NK-92 treated with Interleukin-12 subunit alpha and Interleukin-12 subunit beta, amount 100 ng/mL, for 24 hours (cell line): ENCODE measurements at regions not wholly inside any gene's neighbourhood (a gene's known extent, or its start where the extent isn't known, plus 50 kb on each side); places are given as distances from the start of the nearest gene placed in this dataset.

Source experiments
- DNase-seq: peaks from one replicate; lab custom pipeline; 2025; lab: John Stamatoyannopoulos, UW

DNA sequence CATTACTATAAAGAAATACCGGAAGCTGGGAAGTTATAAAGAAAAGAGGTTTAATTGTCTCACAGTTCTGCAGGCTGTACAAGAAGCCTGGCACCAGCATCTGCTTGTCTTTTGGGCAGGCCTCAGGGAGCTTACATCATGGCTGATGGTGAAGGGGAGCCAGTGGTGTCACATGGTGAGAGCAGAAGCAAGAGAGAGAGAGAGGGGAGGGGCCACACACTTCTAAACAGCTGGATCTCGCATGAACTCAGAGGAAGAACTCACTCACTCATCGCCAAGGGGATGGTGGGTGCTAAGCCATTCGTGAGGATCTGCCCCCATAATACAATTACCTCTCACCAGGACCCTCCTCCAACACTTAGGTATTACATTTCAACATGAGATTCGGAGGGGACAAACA lies 51.8 kb upstream of the ANKRD34C start:
- no peak for DNase-seq

- DNase-seq: no peak
Measured at GRCh38 chr15:79222808-79223207, 59.7 kb upstream of the ANKRD34C start.

DNA sequence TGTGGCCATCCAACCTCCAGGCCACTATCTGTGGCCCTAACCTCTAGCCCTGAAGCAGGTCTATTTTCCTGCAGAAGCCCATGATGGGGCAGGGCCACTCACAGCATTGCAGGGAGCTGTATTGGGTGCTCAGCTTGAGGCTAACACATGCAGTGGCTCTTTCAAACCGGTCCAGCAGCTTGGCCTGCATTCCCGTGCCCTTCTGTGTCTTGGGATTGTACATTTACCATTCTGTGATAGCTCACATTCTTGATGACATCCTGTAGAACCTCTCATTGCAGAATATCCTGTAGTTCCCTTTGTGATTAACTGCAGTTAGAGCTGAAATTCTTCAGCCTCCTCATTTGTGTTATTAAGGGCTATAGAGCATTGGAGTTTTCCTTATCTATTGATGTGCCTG lies 60.8 kb upstream of the ANKRD34C start:
- no peak for DNase-seq

GRCh38 chr15:79219393-79220056 lies 63.0 kb upstream of the ANKRD34C start:
- no peak for DNase-seq

DNA sequence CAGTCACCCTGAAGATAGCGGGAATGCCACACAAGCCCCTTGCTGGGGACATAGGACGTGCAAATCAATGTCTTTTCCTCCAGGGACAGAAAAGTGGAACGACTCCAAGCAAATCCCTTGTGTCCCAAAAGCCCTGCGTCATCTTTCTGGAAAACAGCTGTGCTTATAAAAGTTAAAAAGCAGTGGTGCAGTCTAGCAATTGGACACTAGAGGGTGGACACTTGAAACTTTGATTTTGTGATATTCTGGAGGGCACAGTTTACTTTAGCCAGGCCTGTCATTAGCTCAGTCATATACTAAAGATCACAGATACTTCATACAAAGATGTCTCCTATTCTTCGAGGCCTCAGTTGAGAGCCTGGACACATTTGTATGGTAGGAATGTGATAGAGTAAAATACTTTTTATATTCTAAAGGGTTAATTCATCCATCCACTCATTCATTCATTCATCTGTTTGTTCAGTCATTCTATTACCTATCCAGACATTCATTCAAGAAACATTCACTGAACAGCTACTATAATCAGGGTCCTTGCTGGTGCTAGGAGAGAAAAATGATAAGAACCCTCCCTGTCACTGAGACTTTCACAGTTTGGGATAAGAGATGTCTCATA lies 63.8 kb upstream of the ANKRD34C start:
- no peak for DNase-seq

DNA sequence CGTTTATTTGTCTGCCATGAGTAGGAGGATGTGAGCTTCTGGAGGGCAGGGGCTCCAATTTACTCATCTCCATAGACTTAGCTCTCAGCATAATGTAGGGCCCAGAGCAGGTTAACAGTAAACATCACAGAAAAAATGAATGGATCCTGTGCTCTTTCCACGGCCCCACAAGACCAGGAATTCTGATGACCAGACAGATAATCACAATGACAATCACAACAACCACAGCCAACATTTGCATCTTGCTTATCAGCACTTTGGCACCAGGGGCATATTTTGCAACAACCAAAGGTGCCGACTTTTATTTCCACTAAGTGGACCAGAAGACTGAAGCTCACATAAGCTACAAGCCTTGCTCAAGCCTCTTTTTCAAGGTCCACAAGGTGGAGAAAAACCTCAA lies 68.9 kb upstream of the ANKRD34C start:
- no peak for DNase-seq

DNA sequence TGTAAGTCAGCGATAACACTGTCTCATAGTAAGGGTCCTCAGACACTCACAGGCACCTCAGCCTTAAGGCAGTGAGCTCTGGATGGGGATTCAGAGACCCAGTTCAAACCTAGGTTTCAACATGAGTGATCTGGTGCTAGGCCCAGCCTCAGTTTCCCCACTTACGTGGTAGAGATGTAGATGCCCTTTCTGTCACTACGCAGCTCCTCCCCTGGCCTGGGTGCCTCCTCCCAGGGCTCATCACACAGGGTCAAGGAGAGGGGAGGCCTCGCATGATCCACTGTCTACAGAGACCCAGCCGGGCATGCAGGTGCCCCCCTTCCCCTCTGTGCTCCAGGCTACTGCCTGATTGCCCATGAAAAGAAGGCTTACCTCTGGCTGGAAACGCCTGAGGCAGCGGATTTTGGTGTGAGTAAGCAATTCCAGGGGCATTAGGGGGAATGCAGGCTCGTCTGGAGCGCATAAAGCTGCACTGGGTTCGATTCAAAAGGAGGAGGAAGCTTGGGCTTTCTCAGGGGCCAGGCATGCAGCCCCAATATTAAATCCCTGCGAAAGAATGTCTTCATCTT lies 69.8 kb upstream of the ANKRD34C start:
- no peak for DNase-seq

DNA sequence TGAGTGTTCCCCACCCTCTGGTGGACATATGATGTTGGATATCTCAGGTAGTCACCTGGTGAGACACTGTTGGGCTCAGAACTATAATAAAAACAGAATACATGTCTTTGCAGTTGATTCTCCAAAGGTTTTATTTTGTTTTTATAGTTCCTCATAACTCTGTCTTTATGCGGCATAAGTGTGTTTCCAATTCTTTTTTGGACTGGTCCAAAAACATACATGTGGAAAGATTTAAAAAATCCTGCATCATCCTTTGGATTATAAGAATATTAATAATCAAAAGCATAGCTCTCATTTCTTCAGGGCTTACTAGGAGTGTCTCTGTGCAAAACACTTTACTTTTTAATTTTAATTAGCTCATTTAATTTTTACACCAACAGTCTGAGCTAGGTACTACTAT lies 71.0 kb upstream of the ANKRD34C start:
- DNase-seq: no peak

DNA sequence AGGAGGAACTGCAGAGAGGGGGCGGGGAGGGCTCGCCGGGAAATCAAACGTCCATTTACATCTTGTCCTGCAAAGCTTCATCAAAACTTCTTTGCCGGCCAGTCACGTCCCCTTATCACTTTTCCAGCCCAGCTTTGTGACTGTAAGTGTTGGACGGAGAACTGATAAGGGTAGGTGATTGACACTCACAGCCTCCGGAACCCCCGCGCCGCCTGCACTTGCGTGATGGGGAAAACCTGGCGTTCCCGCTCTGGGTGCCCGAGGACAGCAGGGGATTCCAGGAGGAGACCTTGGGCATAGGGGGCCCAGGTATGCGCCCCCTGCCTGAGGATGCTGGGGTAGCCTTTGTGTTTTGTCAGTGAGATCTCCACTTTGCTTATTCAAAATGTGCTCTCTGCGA lies 72.8 kb upstream of the ANKRD34C start:
- no peak for DNase-seq

DNA sequence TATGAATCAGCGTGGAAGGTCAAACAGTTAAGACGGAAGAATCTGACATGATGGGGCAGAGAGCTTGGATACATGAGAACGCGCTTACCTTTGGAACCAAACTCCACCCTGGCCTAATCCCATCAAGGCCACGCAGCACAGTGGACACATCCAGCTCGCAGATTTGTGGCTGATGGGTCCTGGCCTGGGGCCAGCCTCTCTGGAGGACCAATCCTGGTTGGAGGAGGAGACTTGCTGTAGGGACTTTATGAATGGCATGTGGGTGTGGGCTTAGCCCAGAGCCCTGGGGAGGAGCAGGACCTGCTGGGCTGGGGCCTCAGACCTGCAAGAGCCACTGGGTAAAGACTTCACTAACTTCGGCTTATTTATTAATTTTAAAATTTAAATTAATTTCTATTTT lies 73.4 kb upstream of the ANKRD34C start:
- no peak for DNase-seq

DNA sequence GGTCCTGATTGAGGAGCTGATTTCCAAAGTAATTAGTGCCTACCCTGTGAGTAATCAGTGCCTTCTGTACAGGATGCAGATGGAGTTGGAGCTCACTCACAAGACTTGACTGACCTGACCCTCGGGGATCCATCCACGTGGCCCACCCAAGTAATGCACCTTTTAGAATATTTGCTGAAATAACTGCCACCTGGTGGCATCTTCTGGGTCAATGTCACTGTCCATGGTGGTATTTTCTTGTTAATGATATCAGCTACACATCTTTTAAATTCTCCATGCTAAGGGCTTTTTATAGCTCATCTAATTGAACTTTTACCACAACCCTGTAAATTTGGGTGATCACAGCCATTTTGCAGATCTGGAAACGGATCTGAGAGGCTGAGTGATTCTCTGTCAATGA lies 74.3 kb upstream of the ANKRD34C start:
- no peak for DNase-seq

- DNase-seq: no peak
Measured at GRCh38 chr15:79206940-79207339, 75.6 kb upstream of the ANKRD34C start.

- DNase-seq: no peak
Measured at GRCh38 chr15:79204886-79205675, 77.4 kb upstream of the ANKRD34C start.

- DNase-seq: no peak
Measured at GRCh38 chr15:79198461-79198860, 84.1 kb upstream of the ANKRD34C start.

GRCh38 chr15:79197285-79197684 lies 85.2 kb upstream of the ANKRD34C start:
- no peak for DNase-seq

- no peak for DNase-seq
Measured at GRCh38 chr15:79195802-79196201, 86.7 kb upstream of the ANKRD34C start.

DNA sequence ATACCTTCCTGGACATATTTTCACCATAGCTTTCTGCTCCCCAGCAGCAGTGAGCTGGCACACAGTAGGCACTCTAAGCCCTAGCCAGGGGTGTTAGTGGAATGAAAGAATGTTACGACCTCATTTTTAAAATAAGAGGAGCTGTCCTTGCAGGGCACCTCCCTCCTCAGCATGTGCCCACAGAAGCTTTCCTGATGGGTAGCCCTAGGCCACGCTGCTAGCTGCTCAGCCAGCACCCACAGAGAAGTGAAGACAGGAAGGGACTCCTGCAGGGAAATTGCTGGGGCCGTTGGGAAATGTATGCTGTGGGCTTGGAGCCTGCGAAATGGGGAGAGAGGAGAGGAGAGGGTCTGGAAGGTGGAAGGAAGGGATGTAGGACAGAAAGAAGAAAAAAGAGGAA lies 87.3 kb upstream of the ANKRD34C start:
- DNase-seq: no peak

GRCh38 chr15:79194386-79194785 lies 88.1 kb upstream of the ANKRD34C start:
- DNase-seq: no peak

- no peak for DNase-seq
Measured at GRCh38 chr15:79193549-79193948, 89.0 kb upstream of the ANKRD34C start.

GRCh38 chr15:79193103-79193502 lies 89.4 kb upstream of the ANKRD34C start:
- DNase-seq: no peak

DNA sequence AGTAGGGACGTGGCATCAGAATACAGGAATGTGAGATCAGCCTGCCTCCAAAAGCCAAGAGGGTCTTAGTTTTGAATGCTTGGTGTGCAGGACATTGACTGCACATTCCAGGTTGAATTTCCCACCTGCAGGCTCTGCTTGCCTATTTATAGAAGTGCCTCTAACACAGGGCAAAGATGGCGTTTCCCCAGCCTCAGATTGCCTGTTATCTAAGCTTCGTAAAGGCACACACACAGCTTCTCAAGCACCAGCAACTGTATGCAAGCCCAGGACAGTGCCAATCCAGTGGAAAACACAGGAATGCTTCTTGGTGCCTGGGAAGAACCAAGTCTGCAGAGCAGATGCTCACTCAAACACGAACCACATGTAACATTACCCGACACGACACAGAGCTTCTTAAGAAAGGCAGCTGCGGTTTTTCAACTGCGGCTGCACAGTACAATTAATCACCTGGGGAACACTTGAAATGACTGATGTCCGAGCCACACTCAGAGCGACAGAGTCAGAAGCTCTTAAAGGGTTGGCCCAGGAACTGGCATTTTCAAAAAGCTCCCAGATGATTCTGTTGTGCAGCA lies 90.0 kb upstream of the ANKRD34C start:
- DNase-seq: no peak

GRCh38 chr15:79190093-79190492 lies 92.4 kb upstream of the ANKRD34C start:
- no peak for DNase-seq

DNA sequence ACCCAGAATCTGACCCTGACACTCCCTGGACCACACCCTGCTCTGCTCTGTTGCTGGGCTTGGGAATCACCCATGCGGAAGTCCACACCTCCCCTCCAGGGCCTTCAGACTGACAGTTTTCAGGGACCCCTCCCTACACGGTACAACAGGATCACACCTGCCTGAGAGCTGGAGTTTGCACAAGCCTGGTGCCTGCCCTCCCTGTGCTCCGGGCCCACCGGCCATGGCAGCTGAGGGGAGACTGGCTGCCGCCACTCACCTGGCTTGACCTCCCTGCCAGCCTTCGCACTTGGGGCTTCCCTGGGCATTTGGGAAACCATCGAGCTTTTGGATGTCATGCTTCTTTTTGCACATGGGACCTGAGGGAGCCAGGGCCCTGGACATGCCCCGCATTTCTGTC lies 95.9 kb upstream of the ANKRD34C start:
- no peak for DNase-seq
